ENCODE measurements at regions not wholly inside any gene's neighbourhood (a gene's known extent, or its start where the extent isn't known, plus 50 kb on each side); places are given as distances from the start of the nearest gene placed in this dataset.
"Not testable (repeated sequence)": the region's sequence is repeated elsewhere in the genome, so short reads cannot be mapped to it uniquely, and the experiment has no call there.

DNA sequence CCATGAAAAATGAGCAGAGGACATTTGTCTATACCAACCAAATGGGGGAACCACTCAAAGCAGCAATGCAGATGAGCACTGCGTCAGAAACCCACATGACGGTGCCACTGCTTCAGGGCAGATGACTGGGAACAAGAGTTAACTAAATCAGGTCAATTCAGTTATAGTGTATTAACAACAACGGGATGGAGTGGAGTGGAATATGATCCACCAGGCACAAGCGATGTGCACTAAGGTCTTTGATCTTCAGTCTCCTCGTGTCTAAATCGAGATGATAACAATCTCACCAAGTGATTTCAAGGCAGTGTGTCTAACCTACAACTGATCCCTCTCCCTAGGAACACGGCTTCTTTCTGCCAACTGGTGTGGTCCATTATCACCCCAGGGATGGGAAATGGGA is 269.0 kb downstream of the RAD51AP2 start:
- DNase-seq: no peak

DNA sequence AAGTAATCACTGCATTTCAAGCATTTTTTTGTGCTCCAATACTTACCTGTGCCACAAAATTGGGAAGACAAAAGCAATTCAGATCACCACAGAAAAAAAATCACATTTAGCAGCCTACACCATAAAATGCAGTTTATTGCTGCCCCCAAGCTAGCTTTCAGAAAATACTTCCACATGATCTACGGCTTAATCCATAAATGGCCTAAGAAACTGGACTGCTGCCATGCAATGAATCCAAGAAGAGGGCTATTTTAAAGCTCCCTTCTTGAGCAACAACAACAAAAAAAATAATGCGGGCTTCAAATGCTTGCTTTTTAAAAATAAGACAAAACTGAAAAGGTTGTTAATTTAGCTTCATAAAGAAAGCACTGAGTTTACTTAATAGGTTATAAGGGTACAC is 272.3 kb downstream of the RAD51AP2 start:
- DNase-seq: no peak

- no peak for DNase-seq
Observed at GRCh38 chr2:17242813-17243485, 275.3 kb downstream of the RAD51AP2 start.

DNA sequence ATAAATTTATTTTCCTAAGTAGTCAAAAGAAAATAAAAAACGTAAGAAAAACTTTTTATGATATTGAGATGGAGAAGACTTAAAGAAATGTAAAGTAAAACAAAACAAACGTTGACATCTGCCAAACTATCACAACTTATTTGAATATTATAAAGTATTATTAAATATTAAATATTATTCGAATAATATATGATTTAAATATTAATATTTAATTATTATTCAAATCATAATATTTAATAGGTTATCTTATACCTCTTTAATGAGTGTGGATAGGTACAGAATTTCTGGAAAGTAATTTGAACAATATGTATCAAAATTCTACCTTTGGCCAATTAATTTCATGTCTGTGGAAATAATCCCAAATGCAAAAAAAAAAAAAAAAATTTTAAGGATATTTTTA is 278.7 kb downstream of the RAD51AP2 start:
- no peak for DNase-seq

- no peak for DNase-seq
Observed at GRCh38 chr2:17235167-17235566, 283.1 kb downstream of the RAD51AP2 start.

DNA sequence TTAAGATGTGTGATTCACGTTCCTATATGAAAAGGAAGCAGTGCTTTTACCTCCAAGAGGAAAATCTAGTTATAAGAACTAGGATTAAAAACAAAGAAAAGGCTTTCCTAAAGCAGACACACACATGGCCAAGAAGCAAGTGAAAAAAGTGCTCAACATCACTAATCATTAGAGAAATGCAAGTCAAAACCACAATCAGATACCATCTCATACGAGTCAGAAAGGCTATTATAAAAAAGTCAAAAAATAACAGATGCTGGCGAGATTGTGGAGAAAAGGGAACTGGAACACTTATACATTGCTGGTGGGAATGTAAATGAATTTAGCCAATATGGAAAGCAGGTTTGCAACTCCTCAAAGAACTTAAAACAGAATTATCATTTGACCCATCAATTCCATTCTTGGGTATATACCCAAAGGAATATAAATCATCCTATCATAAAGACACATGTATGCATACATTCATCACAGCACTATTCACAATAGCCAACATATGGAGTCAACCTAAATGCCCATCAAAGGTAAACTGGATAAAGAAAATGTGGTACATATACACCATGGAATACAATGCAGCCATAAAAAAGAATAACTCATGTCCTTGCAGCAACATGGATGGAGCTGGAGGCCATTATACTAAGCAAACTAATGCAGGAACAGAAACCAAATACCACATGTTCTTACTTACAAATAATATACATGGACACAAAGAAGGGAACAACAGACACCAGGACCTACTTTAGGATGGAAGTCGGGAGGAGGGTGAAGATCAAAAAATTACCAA is 285.3 kb downstream of the RAD51AP2 start:
- DNase-seq: no peak

DNA sequence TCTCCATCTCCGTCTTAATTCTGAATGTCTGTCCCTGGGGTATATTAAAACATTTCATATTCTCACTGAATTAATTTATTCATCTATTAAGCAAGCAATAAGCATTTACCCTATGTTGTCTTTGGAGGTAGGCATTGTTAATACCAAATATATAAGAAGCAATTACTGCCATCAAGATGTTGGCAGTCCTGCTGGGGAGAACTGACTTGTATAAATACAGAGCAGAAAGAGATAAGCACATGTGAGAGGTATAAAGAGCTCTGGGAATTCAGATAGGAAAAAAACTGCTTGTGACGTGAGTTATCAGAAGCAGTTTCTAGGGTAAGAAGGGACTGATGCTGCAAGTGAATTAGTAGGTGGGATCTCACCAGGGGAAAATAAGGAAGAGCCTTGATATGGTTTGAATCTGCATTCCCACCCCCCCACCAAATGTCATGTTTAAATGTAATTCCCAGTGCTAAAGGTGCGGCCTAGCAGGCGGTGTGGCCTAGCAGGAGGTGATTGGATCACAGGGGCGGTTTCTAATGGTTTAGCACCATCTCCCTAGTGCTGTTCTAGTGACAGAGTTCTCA is 286.8 kb downstream of the RAD51AP2 start:
- DNase-seq: no peak

- DNase-seq: no peak
Observed at GRCh38 chr2:17229414-17229813, 288.8 kb downstream of the RAD51AP2 start.

DNA sequence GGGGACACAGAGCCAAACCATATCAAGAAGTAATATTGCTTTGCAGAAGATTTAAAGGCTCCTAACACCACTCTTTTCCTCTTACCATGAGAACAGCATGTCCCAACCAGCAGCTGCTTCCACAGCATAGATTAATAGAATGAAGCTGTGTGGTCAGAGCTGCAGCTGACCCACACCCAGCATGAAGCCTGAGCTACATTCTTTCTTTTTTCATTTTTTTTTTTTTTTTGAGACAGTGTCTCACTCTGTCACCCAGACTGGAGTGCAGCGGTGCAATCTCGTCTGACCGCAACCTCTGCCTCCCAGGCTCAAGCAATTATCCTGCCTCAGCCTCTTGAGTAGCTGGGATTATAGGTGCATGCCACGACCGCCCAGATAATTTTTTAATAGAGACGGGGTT is 289.8 kb downstream of the RAD51AP2 start:
- DNase-seq: no peak

GRCh38 chr2:17227856-17228255 is 290.4 kb downstream of the RAD51AP2 start:
- DNase-seq: no peak

GRCh38 chr2:17226941-17227490 is 291.2 kb downstream of the RAD51AP2 start:
- no peak for DNase-seq

- no peak for DNase-seq
Observed at GRCh38 chr2:17223211-17223610, 295.0 kb downstream of the RAD51AP2 start.

- no peak for DNase-seq
Observed at GRCh38 chr2:17208511-17208910, 309.7 kb downstream of the RAD51AP2 start.

GRCh38 chr2:17206771-17207170 is 311.5 kb downstream of the RAD51AP2 start:
- no peak for DNase-seq

DNA sequence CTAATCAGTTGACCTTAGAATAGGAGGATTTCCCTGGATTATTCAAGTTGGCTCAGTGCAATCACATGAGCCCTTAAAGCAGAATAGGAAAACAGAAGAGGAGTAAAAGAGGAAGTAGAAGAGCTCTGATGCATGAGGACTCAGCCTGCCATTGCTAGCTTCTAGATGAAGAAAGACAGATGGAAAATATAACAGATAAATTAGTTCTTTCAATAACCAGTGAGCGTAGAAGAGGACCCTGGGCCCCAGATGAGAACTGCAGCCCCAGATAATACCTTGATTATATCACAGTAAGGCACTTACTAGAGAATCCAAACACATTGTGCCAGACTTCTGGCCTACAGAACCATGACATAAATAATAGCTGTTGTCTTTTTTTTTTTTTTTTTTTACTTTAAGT is 314.0 kb downstream of the RAD51AP2 start:
- not testable (repeated sequence) for DNase-seq

DNA sequence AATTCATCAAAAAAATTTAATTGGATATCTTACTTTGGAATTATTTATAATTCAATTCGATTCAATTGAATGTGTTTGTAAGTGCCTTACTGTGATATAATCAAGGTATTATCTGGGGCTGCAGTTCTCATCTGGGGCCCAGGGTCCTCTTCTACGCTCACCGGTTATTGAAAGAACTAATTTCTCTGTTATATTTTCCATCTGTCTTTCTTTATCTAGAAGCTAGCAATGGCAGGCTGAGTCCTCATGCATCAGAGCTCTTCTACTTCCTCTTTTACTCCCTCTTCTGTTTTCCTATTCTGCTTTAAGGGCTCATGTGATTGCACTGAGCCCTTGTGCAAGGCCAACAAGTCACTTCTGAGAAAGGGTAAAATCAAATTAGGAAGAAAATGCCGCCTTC is 315.6 kb downstream of the RAD51AP2 start:
- peak in 1 of 2 donors; percentile 1 for DNase-seq

- DNase-seq: no peak
Observed at GRCh38 chr2:17199741-17200140, 318.5 kb downstream of the RAD51AP2 start.

DNA sequence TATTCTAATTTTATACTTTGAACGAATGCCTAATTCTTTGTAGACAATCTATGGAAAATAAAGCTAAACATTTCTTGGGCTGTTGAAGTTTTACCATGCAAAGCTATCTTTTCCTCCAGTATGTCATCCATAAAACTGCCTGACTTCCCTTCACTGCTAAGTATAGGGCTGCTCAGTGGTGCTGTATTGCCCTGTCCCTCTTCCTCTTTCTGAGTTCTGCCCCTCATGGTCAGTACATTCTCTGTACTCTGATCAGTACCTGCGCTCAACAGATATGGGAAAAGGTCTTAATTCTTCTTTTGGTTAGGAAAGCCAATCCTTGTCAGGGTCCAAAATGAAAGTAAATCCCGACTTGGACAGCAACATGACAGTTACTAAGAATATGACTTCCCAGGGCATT is 321.9 kb downstream of the RAD51AP2 start:
- DNase-seq: no peak

DNA sequence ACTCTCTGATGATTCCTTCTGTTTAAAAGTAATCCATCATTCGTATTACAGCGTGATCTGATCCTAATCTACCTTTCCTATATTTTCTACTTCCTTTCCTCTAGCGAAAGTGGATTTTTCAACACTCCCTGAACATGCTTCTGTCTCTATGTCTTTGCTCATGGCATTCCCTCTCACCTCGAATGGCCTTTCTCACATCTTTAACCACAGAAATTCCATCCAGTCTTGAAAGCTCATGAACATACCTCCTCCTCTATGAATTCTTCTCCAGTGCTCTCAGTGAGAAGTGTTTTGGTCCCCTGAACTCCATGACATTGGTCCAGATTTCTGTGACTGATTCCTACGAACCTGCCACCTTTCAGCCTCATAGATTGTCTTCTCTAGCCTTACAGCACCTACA is 323.2 kb downstream of the RAD51AP2 start:
- DNase-seq: no peak

GRCh38 chr2:17194083-17194482 is 324.2 kb downstream of the RAD51AP2 start:
- DNase-seq: no peak

DNA sequence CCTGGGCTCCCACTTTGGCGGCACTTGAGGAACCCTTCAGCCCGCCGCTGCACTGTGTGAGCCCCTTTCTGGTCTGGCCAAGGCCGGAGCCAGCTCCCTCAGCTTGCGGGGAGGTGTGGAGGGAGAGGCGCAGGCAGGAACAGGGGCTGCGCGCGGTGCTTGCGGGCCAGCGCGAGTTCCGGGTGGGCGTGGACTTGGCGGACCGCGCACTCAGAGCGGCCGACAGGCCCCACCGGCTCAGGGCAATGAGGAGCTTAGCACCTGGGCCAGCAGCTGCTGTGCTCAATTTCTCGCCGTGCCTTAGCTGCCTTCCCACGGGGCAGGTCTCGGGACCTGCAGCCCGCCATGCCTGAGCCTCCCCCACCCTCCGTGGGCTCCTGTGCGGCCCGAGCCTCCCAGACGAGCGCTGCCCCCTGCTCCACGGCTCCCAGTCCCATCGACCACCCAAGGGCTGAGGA is 324.8 kb downstream of the RAD51AP2 start:
- DNase-seq: not testable (repeated sequence)

DNA sequence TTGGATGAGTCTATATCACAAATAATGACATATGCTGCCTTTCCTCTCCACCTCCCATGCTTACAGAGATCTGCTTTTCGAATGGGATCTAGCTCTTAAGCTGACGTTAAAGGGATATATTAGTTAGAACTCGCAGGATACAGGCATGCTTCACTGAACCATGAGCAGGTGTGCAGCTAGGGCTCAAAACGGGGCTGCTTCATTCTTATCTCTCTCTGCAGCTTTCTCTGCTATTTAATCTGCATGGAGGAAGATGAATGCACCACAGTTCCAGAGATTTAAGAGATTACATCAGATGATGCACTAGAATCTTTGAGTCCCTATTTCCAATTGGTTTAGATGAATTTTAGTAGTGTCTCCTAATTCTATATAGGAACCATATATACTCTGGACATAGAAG is 327.0 kb downstream of the RAD51AP2 start:
- DNase-seq: no peak

GRCh38 chr2:17190527-17190926 is 327.7 kb downstream of the RAD51AP2 start:
- DNase-seq: no peak

DNA sequence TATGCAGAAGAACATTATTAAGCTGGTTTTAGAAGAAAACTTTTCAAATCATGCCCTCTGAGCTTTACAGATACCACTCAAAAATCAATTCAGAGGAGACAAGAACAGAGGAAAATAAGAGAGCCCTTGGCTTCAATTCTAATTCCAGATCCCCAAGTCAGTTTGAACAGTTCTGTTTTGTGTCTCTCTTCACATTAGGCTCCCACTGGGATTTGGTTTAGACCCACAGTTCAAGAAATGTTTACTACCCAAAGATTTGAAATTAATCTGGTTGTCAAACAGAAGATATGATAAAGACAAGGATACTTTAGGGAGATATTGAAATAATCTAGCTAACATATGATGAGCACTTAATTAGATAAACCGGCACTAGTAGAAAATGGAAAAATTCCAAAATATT is 329.5 kb downstream of the RAD51AP2 start:
- DNase-seq: no peak

All from CD4-positive, alpha-beta T cell treated with Interferon alpha-2 for 1 hour (primary cell).